SH-SY5Y (cell line): ENCODE measurements at regions not wholly inside any gene's neighbourhood (a gene's known extent, or its start where the extent isn't known, plus 50 kb on each side); places are given as distances from the start of the nearest gene placed in this dataset.

Experiments
- GATA2 ChIP-seq: IDR thresholded peaks from 2 replicates; pipeline ENCODE4 v1.6.1; 2011; ENCODE audit warnings: mild to moderate bottlenecking, low read depth, low read length
- GATA3 ChIP-seq: IDR thresholded peaks from 2 replicates; pipeline ENCODE4 v1.6.1; 2011; ENCODE audit warnings: low read depth, mild to moderate bottlenecking, low read length, moderate library complexity

DNA sequence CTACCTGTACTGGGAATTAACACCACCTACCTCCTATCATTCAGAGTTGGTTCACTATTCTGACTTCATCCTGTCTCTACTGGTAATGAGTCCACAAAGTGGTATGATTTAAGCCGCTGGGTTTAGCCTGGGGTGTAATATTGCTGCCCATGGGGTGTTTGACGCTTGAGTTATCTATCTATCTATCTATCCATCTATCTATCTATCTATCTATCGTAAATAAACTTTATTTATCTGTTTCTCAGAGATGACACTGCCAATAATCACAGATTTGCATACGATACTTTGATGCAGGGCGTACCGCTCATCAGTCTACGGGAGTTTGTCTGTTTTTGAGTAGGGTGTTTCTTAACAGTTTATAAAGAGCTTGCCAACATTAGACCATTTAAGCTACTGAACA, 73.6 kb upstream of the ZNF184 start:
- TF ChIP-seq GATA2 (no peak), GATA3 (no peak)
